NCI-H2029 (cell line): ENCODE measurements at regions not wholly inside any gene's neighbourhood (a gene's known extent, or its start where the extent isn't known, plus 50 kb on each side); places are given as distances from the start of the nearest gene placed in this dataset.
"Not testable (repeated sequence)": the region's sequence is repeated elsewhere in the genome, so short reads cannot be mapped to it uniquely, and the experiment has no call there.

Source experiments
- DNase-seq: peaks from one replicate; lab custom pipeline; 2025; lab: John Stamatoyannopoulos, UW

- DNase-seq: no peak
Observed at GRCh38 chr7:41578700-41579099, 124.2 kb downstream of the INHBA start.

GRCh38 chr7:41576166-41576565, 126.7 kb downstream of the INHBA start:
- no peak for DNase-seq

DNA sequence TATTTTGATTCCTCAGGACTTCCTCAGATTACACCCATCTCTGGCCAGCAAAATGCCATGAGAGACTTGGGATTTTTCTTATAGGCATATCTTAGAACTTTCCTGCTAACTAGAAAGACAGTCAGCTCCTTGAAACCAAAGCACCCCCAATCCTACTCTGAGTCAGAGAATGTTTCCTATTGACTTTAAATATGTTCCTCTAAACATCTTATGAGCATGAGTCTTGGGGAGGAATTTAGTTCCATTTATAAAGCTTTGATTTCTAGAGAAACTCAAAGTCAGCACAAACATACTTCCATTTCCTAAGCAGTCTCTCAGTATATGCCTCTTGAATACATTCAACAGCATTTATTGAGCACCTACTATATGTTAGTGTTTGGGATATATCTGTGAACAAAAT, 128.5 kb downstream of the INHBA start:
- no peak for DNase-seq

DNA sequence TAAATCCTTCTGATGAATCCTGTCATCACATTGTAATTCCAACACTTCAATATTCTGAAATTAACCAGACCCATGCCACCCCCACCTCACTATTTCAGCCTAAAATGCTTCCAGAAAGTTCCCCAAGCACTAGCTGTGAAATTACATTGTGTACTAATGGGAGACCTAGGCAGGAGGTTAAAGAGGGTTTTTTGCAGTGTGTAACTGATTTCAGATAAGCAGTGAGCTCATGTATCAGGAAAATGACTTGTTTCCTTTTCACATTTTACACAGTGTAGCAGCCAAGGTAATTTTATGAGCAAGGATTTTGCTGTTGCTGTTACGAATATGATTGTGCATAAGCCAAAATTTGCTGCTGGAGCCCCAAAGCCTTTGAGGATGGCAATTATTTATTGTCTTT, 129.0 kb downstream of the INHBA start:
- no peak for DNase-seq

DNA sequence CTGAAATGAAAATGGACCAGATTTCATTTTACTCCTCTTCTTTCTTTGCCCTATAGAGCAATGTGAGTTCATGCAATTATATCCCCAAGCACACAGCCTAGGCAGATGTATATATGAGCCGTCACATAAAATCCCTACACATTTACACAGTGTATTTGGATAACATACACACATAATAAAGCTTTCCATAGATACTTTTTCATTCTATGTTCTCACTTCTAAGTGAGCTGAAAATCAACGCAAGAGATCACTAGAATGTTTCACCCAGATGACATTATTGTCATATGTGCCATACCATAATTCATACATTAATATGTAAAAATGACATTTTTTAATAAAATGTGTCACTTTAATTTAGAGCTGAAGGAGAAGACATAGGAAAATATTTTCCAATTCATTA, 129.4 kb downstream of the INHBA start:
- no peak for DNase-seq

DNA sequence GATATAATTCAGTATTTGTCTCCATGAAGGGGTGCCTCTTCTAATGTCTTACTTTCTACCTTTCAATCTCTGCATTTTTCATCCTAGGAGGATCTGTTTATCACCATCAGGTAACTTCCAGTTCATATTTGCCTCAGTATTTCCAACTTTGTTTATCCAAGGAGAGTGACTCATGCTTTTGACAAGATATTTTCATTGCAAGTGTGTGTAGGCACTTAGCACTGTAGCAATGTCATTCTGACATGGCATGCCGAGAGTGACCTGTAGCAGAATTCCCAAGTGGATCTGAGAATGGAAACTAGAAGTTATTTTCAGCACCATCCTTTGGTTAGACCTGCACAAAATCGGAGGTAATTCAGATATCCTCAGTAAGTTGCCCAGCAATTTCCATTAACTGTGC, 129.9 kb downstream of the INHBA start:
- no peak for DNase-seq

DNA sequence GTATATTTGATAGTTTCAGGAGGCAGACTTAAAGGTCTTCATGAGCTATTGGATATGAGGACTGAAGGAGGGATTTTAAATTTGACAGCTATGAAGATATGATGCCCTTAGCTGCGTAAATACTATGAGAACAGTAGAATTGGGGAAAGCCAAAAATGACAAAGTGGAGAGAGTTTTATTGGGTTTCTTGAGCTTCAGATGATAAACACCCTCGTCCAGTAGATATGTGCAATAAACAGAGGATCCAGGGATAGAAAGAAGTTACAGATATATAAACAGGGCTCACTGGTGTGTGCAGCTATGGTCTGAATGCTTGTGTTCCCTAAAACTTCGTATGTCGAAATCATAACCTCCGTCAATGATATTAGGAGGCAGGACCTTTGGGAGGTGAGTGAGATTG, 131.3 kb downstream of the INHBA start:
- DNase-seq: no peak

GRCh38 chr7:41570766-41571165, 132.1 kb downstream of the INHBA start:
- DNase-seq: no peak

DNA sequence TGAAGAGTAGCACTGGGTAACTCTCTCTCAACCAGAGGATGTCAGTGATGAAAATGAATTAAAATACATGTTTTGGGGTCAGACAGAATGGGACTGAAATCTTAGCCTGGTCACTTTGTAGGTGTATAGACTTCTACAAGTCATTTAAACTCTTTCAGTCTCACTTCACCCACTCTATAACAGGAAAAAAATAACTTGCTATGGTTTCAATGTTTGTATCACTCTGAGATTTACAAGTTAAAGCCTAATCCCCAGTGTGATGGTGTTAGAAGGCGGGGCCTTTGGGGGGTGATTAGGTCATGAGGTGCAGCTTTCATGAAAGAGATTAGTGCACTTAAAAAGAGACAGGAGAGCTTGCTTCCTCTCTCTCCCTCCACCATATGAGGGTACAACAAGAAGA, 134.8 kb downstream of the INHBA start:
- no peak for DNase-seq

GRCh38 chr7:41567731-41568114, 135.2 kb downstream of the INHBA start:
- no peak for DNase-seq

GRCh38 chr7:41567031-41567730, 135.7 kb downstream of the INHBA start:
- no peak for DNase-seq

DNA sequence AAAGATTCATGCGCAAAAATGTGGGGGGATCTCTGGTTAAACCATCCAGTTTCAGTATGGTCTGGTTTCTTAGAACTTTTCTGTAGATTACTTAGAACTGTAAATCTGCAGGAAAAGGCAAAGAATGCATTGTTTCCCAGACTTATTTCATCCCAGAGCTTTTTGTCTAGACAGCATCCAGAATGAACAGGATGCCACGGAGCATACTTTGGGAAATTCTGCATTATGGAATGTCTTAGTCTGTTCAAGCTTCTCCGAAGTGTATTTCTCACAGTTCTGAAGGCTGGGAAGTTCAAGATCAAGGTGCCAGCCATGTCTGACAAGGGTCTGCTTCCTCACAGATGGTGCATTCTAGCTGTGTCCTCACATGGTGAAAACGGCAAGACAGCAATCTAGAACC, 136.3 kb downstream of the INHBA start:
- no peak for DNase-seq

GRCh38 chr7:41565655-41566054, 137.2 kb downstream of the INHBA start:
- DNase-seq: no peak

- no peak for DNase-seq
Observed at GRCh38 chr7:41559426-41559825, 143.5 kb downstream of the INHBA start.

DNA sequence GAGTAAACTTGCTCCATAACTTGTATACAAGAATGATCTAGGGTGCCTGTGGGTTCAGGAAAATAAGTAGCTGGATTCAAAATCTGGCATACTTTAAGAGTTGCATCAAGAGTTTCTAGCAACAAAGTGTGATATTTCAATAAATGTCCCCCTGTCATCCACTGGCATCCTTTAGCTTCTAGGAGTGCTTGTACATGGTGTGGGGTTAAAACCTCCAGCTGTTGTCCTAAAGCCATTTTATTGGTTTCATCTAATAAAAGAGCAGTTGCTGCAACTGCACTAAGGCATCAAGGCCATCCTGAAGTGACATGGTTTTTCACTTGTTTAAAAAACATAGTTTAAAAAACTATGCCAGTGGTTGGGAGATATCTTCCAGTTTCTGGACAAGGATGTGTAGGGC, 148.4 kb downstream of the INHBA start:
- no peak for DNase-seq

DNA sequence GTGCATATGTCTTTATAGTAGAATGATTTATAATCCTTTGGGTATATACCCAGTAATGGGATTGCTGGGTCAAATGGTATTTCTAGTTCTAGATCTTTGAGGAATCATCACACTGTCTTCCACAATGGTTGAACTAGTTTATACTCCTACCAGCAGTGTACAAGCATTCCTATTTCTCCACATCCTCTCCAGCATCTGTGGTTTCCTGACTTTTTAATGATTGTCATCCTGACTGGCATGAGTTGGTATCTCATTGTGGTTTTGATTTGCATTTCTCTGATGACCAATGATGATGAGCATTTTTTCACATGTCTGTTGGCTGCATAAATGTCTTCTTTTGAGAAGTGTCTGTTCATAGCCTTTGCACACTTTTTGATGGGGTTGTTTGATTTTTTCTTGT, 152.8 kb downstream of the INHBA start:
- DNase-seq: not testable (repeated sequence)

DNA sequence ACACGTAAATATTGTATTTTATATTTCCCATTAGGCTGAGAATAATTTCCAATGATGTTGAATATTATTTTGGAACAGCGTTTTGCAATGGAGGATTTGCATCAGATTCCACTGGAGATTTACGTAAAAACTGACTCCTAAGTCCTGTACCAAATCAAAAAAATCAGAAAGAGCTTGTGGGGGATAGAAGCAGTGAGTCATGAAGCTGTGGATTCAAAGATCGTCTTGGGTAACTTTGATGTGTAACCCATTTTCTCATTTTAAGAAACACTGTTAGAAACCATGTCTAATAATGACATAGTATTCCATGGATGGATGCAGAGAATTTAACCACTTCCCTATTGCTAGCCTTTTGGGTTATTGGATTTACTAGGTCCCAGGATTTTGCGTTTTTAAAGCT, 158.6 kb downstream of the INHBA start:
- no peak for DNase-seq

DNA sequence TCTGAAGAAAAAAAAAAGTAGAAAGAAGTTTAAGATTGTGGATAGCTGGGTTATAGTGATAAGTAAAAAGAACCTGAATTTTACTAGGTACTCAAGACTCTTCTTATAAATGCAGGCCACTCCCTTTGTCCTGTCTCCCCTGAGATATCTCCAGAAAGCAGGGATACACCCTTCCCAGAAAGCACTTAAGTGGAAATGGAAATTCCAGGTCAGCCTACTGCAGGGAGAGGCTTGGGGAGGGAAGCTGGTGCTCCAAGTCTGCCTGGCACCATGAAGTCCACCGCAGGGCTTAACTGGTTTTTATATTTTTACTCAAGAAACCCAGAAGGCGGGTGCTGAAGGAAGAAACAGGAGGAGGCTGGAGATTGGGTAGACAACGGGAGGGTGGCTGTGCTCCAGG, 162.3 kb downstream of the INHBA start:
- DNase-seq: no peak

- no peak for DNase-seq
Observed at GRCh38 chr7:41538810-41539724, 163.8 kb downstream of the INHBA start.

DNA sequence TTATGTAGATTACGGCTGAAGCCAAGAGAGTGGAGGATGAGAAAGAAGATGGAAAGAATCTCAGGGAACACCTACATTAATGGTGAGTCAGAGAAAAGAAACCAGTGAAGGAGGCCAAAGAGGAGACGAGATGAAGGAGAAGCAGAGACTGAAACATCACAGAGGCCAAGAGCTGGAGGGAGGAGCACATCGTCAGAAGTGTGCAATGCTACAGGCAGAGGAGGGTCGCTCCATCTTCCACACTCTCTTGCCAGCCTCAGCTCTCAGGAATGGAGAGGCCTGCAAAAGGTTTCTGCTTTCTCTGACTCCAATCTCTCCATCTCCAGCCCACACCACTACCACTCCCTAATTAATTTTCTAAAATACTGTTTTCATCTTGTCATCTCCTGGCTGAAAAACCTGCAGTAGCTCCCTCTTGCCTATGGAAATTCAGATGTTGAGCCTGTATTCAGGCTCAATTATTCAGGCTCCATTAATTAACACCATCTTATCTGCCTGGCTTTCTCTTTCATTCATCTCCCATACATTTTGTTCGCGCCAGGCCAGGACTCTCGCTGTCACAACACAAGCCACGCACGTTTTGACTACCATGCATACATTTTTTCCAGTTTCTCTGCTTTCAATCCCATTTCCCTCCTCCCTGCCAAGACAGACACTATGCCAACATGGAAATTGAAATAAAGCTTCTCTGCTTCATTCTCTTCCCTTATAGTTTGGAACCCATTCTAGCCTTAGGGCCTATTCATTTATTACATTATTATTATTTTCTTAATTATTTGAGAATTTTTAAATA, 165.8 kb downstream of the INHBA start:
- DNase-seq: no peak

GRCh38 chr7:41536122-41536872, 166.6 kb downstream of the INHBA start:
- no peak for DNase-seq

GRCh38 chr7:41529831-41530230, 173.1 kb downstream of the INHBA start:
- DNase-seq: no peak
